ENCODE measurements at regions not wholly inside any gene's neighbourhood (a gene's known extent, or its start where the extent isn't known, plus 50 kb on each side); places are given as distances from the start of the nearest gene placed in this dataset.
"Not testable (repeated sequence)": the region's sequence is repeated elsewhere in the genome, so short reads cannot be mapped to it uniquely, and the experiment has no call there.

DNA sequence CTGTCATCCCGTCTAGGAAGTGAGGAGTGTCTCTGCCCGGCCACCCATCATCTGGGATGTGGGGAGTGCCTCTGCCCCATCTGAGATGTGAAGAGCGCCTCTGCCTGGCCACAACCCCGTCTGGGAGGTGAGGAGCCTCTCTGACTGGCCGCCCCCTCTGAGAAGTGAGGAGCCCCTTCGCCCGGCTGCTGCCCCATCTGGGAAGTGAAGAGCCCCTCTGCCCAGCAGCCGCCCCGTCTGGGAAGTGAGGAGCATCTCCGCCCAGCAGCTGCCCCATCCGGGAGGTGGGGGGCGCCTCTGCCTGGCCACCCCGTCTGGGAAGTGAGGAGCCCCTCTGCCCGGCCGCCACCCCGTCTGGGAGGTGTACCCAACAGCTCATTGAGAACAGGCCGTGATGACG lies 195.2 kb upstream of the PIEZO2 start:
- TF ChIP-seq, protein P1, sequence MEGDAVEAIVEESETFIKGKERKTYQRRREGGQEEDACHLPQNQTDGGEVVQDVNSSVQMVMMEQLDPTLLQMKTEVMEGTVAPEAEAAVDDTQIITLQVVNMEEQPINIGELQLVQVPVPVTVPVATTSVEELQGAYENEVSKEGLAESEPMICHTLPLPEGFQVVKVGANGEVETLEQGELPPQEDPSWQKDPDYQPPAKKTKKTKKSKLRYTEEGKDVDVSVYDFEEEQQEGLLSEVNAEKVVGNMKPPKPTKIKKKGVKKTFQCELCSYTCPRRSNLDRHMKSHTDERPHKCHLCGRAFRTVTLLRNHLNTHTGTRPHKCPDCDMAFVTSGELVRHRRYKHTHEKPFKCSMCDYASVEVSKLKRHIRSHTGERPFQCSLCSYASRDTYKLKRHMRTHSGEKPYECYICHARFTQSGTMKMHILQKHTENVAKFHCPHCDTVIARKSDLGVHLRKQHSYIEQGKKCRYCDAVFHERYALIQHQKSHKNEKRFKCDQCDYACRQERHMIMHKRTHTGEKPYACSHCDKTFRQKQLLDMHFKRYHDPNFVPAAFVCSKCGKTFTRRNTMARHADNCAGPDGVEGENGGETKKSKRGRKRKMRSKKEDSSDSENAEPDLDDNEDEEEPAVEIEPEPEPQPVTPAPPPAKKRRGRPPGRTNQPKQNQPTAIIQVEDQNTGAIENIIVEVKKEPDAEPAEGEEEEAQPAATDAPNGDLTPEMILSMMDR (conservative IDR thresholded peaks at IDR 0.05; ENCODE audit: low read depth in 2 of 2), result not testable (repeated sequence)
- TF ChIP-seq EZH2 (IDR thresholded peaks at IDR 0.05; ENCODE audit: low read depth, unreplicated experiment); ZNF114 (CRISPR knock-in tag; IDR thresholded peaks at IDR 0.05); POLR2AphosphoS5 (IDR thresholded peaks at IDR 0.05; ENCODE audit: low read depth); EZH2phosphoT487 (IDR thresholded peaks at IDR 0.05; ENCODE audit: unreplicated experiment); NANOG (IDR thresholded peaks at IDR 0.05; ENCODE audit: borderline replicate concordance); CREB1 (CRISPR knock-in tag; IDR thresholded peaks at IDR 0.05; ENCODE audit: low read depth): not testable (repeated sequence)
- TF ChIP-seq, protein P2, sequence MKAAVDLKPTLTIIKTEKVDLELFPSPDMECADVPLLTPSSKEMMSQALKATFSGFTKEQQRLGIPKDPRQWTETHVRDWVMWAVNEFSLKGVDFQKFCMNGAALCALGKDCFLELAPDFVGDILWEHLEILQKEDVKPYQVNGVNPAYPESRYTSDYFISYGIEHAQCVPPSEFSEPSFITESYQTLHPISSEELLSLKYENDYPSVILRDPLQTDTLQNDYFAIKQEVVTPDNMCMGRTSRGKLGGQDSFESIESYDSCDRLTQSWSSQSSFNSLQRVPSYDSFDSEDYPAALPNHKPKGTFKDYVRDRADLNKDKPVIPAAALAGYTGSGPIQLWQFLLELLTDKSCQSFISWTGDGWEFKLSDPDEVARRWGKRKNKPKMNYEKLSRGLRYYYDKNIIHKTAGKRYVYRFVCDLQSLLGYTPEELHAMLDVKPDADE (IDR thresholded peaks at IDR 0.05), result not testable (repeated sequence)
- TF ChIP-seq, protein P3, sequence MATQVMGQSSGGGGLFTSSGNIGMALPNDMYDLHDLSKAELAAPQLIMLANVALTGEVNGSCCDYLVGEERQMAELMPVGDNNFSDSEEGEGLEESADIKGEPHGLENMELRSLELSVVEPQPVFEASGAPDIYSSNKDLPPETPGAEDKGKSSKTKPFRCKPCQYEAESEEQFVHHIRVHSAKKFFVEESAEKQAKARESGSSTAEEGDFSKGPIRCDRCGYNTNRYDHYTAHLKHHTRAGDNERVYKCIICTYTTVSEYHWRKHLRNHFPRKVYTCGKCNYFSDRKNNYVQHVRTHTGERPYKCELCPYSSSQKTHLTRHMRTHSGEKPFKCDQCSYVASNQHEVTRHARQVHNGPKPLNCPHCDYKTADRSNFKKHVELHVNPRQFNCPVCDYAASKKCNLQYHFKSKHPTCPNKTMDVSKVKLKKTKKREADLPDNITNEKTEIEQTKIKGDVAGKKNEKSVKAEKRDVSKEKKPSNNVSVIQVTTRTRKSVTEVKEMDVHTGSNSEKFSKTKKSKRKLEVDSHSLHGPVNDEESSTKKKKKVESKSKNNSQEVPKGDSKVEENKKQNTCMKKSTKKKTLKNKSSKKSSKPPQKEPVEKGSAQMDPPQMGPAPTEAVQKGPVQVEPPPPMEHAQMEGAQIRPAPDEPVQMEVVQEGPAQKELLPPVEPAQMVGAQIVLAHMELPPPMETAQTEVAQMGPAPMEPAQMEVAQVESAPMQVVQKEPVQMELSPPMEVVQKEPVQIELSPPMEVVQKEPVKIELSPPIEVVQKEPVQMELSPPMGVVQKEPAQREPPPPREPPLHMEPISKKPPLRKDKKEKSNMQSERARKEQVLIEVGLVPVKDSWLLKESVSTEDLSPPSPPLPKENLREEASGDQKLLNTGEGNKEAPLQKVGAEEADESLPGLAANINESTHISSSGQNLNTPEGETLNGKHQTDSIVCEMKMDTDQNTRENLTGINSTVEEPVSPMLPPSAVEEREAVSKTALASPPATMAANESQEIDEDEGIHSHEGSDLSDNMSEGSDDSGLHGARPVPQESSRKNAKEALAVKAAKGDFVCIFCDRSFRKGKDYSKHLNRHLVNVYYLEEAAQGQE (IDR thresholded peaks at IDR 0.05; ENCODE audit: unreplicated experiment), result not testable (repeated sequence)
- TF ChIP-seq, protein P4, sequence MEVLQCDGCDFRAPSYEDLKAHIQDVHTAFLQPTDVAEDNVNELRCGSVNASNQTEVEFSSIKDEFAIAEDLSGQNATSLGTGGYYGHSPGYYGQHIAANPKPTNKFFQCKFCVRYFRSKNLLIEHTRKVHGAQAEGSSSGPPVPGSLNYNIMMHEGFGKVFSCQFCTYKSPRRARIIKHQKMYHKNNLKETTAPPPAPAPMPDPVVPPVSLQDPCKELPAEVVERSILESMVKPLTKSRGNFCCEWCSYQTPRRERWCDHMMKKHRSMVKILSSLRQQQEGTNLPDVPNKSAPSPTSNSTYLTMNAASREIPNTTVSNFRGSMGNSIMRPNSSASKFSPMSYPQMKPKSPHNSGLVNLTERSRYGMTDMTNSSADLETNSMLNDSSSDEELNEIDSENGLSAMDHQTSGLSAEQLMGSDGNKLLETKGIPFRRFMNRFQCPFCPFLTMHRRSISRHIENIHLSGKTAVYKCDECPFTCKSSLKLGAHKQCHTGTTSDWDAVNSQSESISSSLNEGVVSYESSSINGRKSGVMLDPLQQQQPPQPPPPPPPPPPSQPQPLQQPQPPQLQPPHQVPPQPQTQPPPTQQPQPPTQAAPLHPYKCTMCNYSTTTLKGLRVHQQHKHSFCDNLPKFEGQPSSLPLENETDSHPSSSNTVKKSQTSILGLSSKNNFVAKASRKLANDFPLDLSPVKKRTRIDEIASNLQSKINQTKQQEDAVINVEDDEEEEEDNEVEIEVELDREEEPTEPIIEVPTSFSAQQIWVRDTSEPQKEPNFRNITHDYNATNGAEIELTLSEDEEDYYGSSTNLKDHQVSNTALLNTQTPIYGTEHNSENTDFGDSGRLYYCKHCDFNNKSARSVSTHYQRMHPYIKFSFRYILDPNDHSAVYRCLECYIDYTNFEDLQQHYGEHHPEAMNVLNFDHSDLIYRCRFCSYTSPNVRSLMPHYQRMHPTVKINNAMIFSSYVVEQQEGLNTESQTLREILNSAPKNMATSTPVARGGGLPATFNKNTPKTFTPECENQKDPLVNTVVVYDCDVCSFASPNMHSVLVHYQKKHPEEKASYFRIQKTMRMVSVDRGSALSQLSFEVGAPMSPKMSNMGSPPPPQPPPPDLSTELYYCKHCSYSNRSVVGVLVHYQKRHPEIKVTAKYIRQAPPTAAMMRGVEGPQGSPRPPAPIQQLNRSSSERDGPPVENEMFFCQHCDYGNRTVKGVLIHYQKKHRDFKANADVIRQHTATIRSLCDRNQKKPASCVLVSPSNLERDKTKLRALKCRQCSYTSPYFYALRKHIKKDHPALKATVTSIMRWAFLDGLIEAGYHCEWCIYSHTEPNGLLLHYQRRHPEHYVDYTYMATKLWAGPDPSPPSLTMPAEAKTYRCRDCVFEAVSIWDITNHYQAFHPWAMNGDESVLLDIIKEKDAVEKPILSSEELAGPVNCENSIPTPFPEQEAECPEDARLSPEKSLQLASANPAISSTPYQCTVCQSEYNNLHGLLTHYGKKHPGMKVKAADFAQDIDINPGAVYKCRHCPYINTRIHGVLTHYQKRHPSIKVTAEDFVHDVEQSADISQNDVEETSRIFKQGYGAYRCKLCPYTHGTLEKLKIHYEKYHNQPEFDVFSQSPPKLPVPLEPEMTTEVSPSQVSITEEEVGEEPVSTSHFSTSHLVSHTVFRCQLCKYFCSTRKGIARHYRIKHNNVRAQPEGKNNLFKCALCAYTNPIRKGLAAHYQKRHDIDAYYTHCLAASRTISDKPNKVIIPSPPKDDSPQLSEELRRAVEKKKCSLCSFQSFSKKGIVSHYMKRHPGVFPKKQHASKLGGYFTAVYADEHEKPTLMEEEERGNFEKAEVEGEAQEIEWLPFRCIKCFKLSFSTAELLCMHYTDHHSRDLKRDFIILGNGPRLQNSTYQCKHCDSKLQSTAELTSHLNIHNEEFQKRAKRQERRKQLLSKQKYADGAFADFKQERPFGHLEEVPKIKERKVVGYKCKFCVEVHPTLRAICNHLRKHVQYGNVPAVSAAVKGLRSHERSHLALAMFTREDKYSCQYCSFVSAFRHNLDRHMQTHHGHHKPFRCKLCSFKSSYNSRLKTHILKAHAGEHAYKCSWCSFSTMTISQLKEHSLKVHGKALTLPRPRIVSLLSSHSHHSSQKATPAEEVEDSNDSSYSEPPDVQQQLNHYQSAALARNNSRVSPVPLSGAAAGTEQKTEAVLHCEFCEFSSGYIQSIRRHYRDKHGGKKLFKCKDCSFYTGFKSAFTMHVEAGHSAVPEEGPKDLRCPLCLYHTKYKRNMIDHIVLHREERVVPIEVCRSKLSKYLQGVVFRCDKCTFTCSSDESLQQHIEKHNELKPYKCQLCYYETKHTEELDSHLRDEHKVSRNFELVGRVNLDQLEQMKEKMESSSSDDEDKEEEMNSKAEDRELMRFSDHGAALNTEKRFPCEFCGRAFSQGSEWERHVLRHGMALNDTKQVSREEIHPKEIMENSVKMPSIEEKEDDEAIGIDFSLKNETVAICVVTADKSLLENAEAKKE (CRISPR knock-in tag; IDR thresholded peaks at IDR 0.05), result not testable (repeated sequence)
